Right lobe of liver (tissue), 6 donors: ENCODE measurements at regions not wholly inside any gene's neighbourhood (a gene's known extent, or its start where the extent isn't known, plus 50 kb on each side); places are given as distances from the start of the nearest gene placed in this dataset.
"Not testable (repeated sequence)": the region's sequence is repeated elsewhere in the genome, so short reads cannot be mapped to it uniquely, and the experiment has no call there.

Source experiments
- ATAC-seq, 4 donors: fragments of 200-7000 bp; cut with Tn5 transposase; one replicate each; pipeline ENCODE4 v1.9.1; 2020; ENCODE audit warnings: mild to moderate bottlenecking in 4 of 4, moderate library complexity in 4 of 4
- DNase-seq, 3 donors: peaks; one replicate each; pipeline ENCODE4 v3.0.0-alpha.2; 2020
- H3K27ac ChIP-seq, 3 donors: fragments of 200-600 bp; one replicate each; pipeline ENCODE4 v1.8.0; 2022
- H3K27me3 ChIP-seq, 2 donors: fragments of 200-600 bp; one replicate each; pipeline ENCODE4 v1.8.0; 2022
- H3K36me3 ChIP-seq, 4 donors: fragments of 200-600 bp; sonication (generic) in 1 of 4; one replicate each; pipeline versions ENCODE4 v1.5.1 to v1.8.0; 2017 to 2022; ENCODE audit warnings: control low read depth in 1 of 4
- H3K4me1 ChIP-seq, 4 donors: fragments of 200-600 bp; sonication (generic) in 1 of 4; one replicate each; pipeline versions ENCODE4 v1.5.1 to v1.8.0; 2017 to 2022; ENCODE audit warnings: control low read depth in 1 of 4
- H3K4me3 ChIP-seq, 3 donors: fragments of 200-600 bp; one replicate each; pipeline ENCODE4 v1.8.0; 2022
- H3K9me3 ChIP-seq, 4 donors: fragments of 200-600 bp; sonication (generic) in 1 of 4; one replicate each; pipeline versions ENCODE4 v1.5.1 to v1.8.0; 2017 to 2022; ENCODE audit warnings: control low read depth in 1 of 4
- CTCF ChIP-seq, 4 donors: fragments of 200-600 bp in 3 of 4; fragments of 450-650 bp in 1 of 4; IDR thresholded peaks; one replicate each; pipeline versions ENCODE4 v1.5.1 to v1.8.0; 2016 to 2022; ENCODE audit warnings: antibody characterized with exemption in 4 of 4, mild to moderate bottlenecking in 2 of 4
- POLR2A ChIP-seq: fragments of 450-650 bp; IDR thresholded peaks from one replicate; pipeline ENCODE4 v1.6.1; 2017; ENCODE audit warnings: antibody characterized with exemption, mild to moderate bottlenecking
- WGBS: methylation state at CpG from one replicate; pipeline ENCODE4 v1.1.6; 2018; ENCODE audit warnings: low coverage, low lambda C conversion rate; ENCODE audit not compliant: insufficient coverage; ENCODE audit errors: missing lambda C conversion rate; 5-methylcytosine and 5-hydroxymethylcytosine counted together
- intact Hi-C, 2 donors: fragments of 100-400 bp; cut with DNase I; formaldehyde crosslinking; loops; one replicate each; pipeline versions ENCODE4 v1.11.2 to v1.14.1; 2022
- donor health status: DM: no; HTN: yes; CAD: no.
- donor health status: DM: no; HTN: no; CAD: no.
- donor health status: DM: no; HTN: no; CAD: no.
- donor health status: DM: no; HTN: yes; CAD: no.
- donor health status: DM: no; HTN: yes; CAD: no.

- WGBS = 65% methylated on average over 1 of the region's 1 CpG
- ATAC-seq (no peak), DNase-seq (no peak)
- no peak overlapping the region for H3K27ac ChIP-seq
- H3K27me3 ChIP-seq = no peaks in the 10 kb centered on the region
- no peaks in the 10 kb centered on the region for H3K36me3 ChIP-seq
- no peak overlapping the region for H3K4me3 ChIP-seq
- no peaks in the 10 kb centered on the region for H3K9me3 ChIP-seq
- intact Hi-C loops = no loop called here
- no peaks in the 10 kb centered on the region for H3K4me1 ChIP-seq
- TF ChIP-seq POLR2A = no peak
Observed at GRCh38 chr5:145619806-145620310, 215.3 kb downstream of the PRELID2 start.

GRCh38 chr5:145616739-145617138 is 218.4 kb downstream of the PRELID2 start:
- intact Hi-C loops, DNase-seq, ATAC-seq, H3K36me3 ChIP-seq, H3K4me1 ChIP-seq, H3K9me3 ChIP-seq, H3K4me3 ChIP-seq, H3K27ac ChIP-seq, H3K27me3 ChIP-seq: not testable (repeated sequence)
- WGBS = 97% methylated on average over 7 of the region's 7 CpGs

- H3K27ac ChIP-seq = no peak overlapping the region
- 82% methylated on average over 2 of the region's 2 CpGs for WGBS
- H3K4me1 ChIP-seq = no peaks in the 10 kb centered on the region
- no peak overlapping the region for H3K4me3 ChIP-seq
- intact Hi-C loops = no loop called here
- no peaks in the 10 kb centered on the region for H3K36me3 ChIP-seq
- H3K27me3 ChIP-seq = no peaks in the 10 kb centered on the region
- no peak for TF ChIP-seq CTCF (IDR thresholded peaks at IDR 0.05)
- TF ChIP-seq POLR2A = no peak
- DNase-seq (no peak), ATAC-seq (no peak)
- no peaks in the 10 kb centered on the region for H3K9me3 ChIP-seq
Observed at GRCh38 chr5:145598983-145599382, 236.2 kb downstream of the PRELID2 start.

GRCh38 chr5:145598184-145598583 is 237.0 kb downstream of the PRELID2 start:
- Histone ChIP-seq H3K4me3 (no peak overlapping the region), H3K4me1 (no peaks in the 10 kb centered on the region), H3K36me3 (no peaks in the 10 kb centered on the region), H3K27me3 (no peaks in the 10 kb centered on the region), H3K27ac (no peak overlapping the region), H3K9me3 (no peaks in the 10 kb centered on the region)
- no peak for TF ChIP-seq POLR2A
- TF ChIP-seq CTCF (IDR thresholded peaks at IDR 0.05) = no peak
- no peak for DNase-seq
- ATAC-seq = no peak
- 51% methylated on average over 5 of the region's 5 CpGs for WGBS
- intact Hi-C loops = no loop called here

GRCh38 chr5:145591578-145591977 is 243.6 kb downstream of the PRELID2 start:
- H3K27ac ChIP-seq = no peak overlapping the region
- 86% methylated on average over 1 of the region's 1 CpG for WGBS

More at GRCh38 chr5:145591578-145591977, 243.6 kb downstream of the PRELID2 start:
- TF ChIP-seq POLR2A = no peak
- TF ChIP-seq CTCF (IDR thresholded peaks at IDR 0.05) = no peak
- ATAC-seq = no peak
- Histone ChIP-seq H3K36me3 (no peaks in the 10 kb centered on the region), H3K9me3 (no peaks in the 10 kb centered on the region), H3K27me3 (no peaks in the 10 kb centered on the region), H3K4me3 (no peak overlapping the region), H3K4me1 (no peaks in the 10 kb centered on the region)
- no peak for DNase-seq
- intact Hi-C loops = no loop called here
